Transverse colon (tissue), 4 donors: ENCODE measurements at regions not wholly inside any gene's neighbourhood (a gene's known extent, or its start where the extent isn't known, plus 50 kb on each side); places are given as distances from the start of the nearest gene placed in this dataset.

Source experiments
- CTCF ChIP-seq, 5 experiments: fragments of 200-600 bp in 3 of 5; fragments of 450-650 bp in 2 of 5; sonication (generic) in 3 of 5; IDR thresholded peaks; 1 replicate in 2 of 5; 2 replicates in 3 of 5; pipeline ENCODE4 v1.5.1; 2016 to 2017; ENCODE audit warnings: antibody characterized with exemption in 5 of 5, inconsistent platforms in 3 of 5, mild to moderate bottlenecking in 2 of 5, moderate library complexity in 1 of 5
- POLR2AphosphoS5 ChIP-seq, 3 donors: sonication (generic); formaldehyde crosslinking; IDR thresholded peaks; one replicate each; pipeline ENCODE4 v1.6.1; 2016; ENCODE audit warnings: antibody characterized with exemption in 3 of 3

- TF ChIP-seq CTCF (IDR thresholded peaks at IDR 0.05) (no peak), POLR2AphosphoS5 (IDR thresholded peaks at IDR 0.05) (no peak)
Observed at GRCh38 chr12:75602106-75602505, 90.7 kb upstream of the KRR1 start.
